Hematopoietic multipotent progenitor cell treated with erythropoietin and hydrocortisone succinate and interleukin-3 and kit ligand, for 17 days (in vitro differentiated cells): ENCODE measurements at regions not wholly inside any gene's neighbourhood (a gene's known extent, or its start where the extent isn't known, plus 50 kb on each side); places are given as distances from the start of the nearest gene placed in this dataset.

Source experiments
- DNase-seq: peaks from one replicate; pipeline ENCODE4 v3.0.0-alpha.2; 2015; ENCODE audit warnings: low spot score

GRCh38 chr2:43105586-43106558 is 120.5 kb downstream of the ZFP36L2 start:
- DNase-seq: no peak

GRCh38 chr2:43104763-43105162 is 121.6 kb downstream of the ZFP36L2 start:
- DNase-seq: no peak

GRCh38 chr2:43104106-43104505 is 122.3 kb downstream of the ZFP36L2 start:
- no peak for DNase-seq

- no peak for DNase-seq
Measured at GRCh38 chr2:43103093-43103404, 123.4 kb downstream of the ZFP36L2 start.

- no peak for DNase-seq
Measured at GRCh38 chr2:43102366-43103092, 123.9 kb downstream of the ZFP36L2 start.

GRCh38 chr2:43101751-43102150 is 124.7 kb downstream of the ZFP36L2 start:
- no peak for DNase-seq

- DNase-seq: no peak
Measured at GRCh38 chr2:43100883-43101662, 125.3 kb downstream of the ZFP36L2 start.

GRCh38 chr2:43100362-43100882 is 126.0 kb downstream of the ZFP36L2 start:
- DNase-seq: no peak

- DNase-seq: no peak
Measured at GRCh38 chr2:43099797-43100196, 126.6 kb downstream of the ZFP36L2 start.

GRCh38 chr2:43098539-43098938 is 127.9 kb downstream of the ZFP36L2 start:
- DNase-seq: no peak

GRCh38 chr2:43097644-43098408 is 128.6 kb downstream of the ZFP36L2 start:
- no peak for DNase-seq

- no peak for DNase-seq
Measured at GRCh38 chr2:43095533-43096295, 130.7 kb downstream of the ZFP36L2 start.

GRCh38 chr2:43092520-43093179 is 133.8 kb downstream of the ZFP36L2 start:
- DNase-seq: no peak

GRCh38 chr2:43090317-43090716 is 136.1 kb downstream of the ZFP36L2 start:
- DNase-seq: no peak

GRCh38 chr2:43088143-43089073 is 138.0 kb downstream of the ZFP36L2 start:
- no peak for DNase-seq

- no peak for DNase-seq
Measured at GRCh38 chr2:43087413-43087812, 139.0 kb downstream of the ZFP36L2 start.

- no peak for DNase-seq
Measured at GRCh38 chr2:43086451-43087221, 139.8 kb downstream of the ZFP36L2 start.

GRCh38 chr2:43085929-43086328 is 140.5 kb downstream of the ZFP36L2 start:
- no peak for DNase-seq
